GM10266 (cell line): ENCODE measurements at regions not wholly inside any gene's neighbourhood (a gene's known extent, or its start where the extent isn't known, plus 50 kb on each side); places are given as distances from the start of the nearest gene placed in this dataset.
A peak's percentile ranks its signal among the peaks of the same experiment; 100 is the strongest.

Source experiments
- DNase-seq: peaks from one replicate; pipeline ENCODE4 v3.0.0; 2012; ENCODE audit errors: extremely low spot score
- CTCF ChIP-seq: IDR thresholded peaks from 2 replicates; pipeline ENCODE4 v1.5.1; 2012; ENCODE audit warnings: mild to moderate bottlenecking, low read depth; ENCODE audit not compliant: control insufficient read depth, insufficient read depth; ENCODE audit errors: missing control alignments

GRCh38 chr10:61285749-61286148, 167.4 kb downstream of the TMEM26 start:
- no peak for DNase-seq
- TF ChIP-seq CTCF = no peak

GRCh38 chr10:61284222-61284890, 168.8 kb downstream of the TMEM26 start:
- peak; percentile 70 for TF ChIP-seq CTCF
- peak; percentile 12 for DNase-seq

GRCh38 chr10:61283481-61284221, 169.5 kb downstream of the TMEM26 start:
- TF ChIP-seq CTCF = no peak
- DNase-seq = no peak

- TF ChIP-seq CTCF = no peak
These were observed 170.1 kb downstream of the TMEM26 start for GRCh38 chr10:61283066-61283465.

GRCh38 chr10:61280303-61280702, 172.9 kb downstream of the TMEM26 start:
- no peak for TF ChIP-seq CTCF
- DNase-seq = no peak

More at GRCh38 chr10:61283066-61283465, 170.1 kb downstream of the TMEM26 start:
- no peak for DNase-seq

GRCh38 chr10:61279400-61279799, 173.8 kb downstream of the TMEM26 start:
- no peak for DNase-seq
- TF ChIP-seq CTCF = no peak

GRCh38 chr10:61278556-61278955, 174.6 kb downstream of the TMEM26 start:
- TF ChIP-seq CTCF = no peak
- DNase-seq = no peak
